Suprapubic skin (tissue), 4 donors: ENCODE measurements at regions not wholly inside any gene's neighbourhood (a gene's known extent, or its start where the extent isn't known, plus 50 kb on each side); places are given as distances from the start of the nearest gene placed in this dataset.

Experiments
- DNase-seq, 2 donors: peaks; one replicate each; pipeline ENCODE4 v3.0.0-alpha.2; 2019; ENCODE audit warnings: low spot score in 2 of 2
- H3K27ac ChIP-seq: fragments of 200-600 bp; sonication (generic); one replicate; pipeline ENCODE4 v1.5.1; 2019
- H3K27me3 ChIP-seq: fragments of 200-600 bp; sonication (generic); one replicate; pipeline ENCODE4 v1.5.1; 2019
- H3K36me3 ChIP-seq: fragments of 200-600 bp; sonication (generic); one replicate; pipeline ENCODE4 v1.5.1; 2019
- H3K4me1 ChIP-seq: fragments of 200-600 bp; sonication (generic); one replicate; pipeline ENCODE4 v1.5.1; 2019
- H3K4me3 ChIP-seq: fragments of 200-600 bp; sonication (generic); one replicate; pipeline ENCODE4 v1.5.1; 2019; ENCODE audit warnings: mild to moderate bottlenecking
- H3K9me3 ChIP-seq: fragments of 200-600 bp; sonication (generic); one replicate; pipeline ENCODE4 v1.5.1; 2019
- CTCF ChIP-seq, 2 donors: fragments of 200-600 bp in 1 of 2; fragments of 450-650 bp in 1 of 2; sonication (generic) in 1 of 2; IDR thresholded peaks; one replicate each; pipeline ENCODE4 v1.5.1; 2016 to 2019; ENCODE audit warnings: antibody characterized with exemption in 2 of 2, mild to moderate bottlenecking in 1 of 2, moderate library complexity in 1 of 2
- EP300 ChIP-seq: sonication (generic); formaldehyde crosslinking; IDR thresholded peaks from one replicate; pipeline ENCODE4 v1.6.1; 2017; ENCODE audit warnings: antibody characterized with exemption
- POLR2A ChIP-seq, 2 donors: fragments of 450-650 bp; IDR thresholded peaks; one replicate each; pipeline ENCODE4 v1.6.1; 2017; ENCODE audit warnings: antibody characterized with exemption in 2 of 2, mild to moderate bottlenecking in 2 of 2, moderate library complexity in 2 of 2
- POLR2AphosphoS5 ChIP-seq, 3 donors: sonication (generic); formaldehyde crosslinking; IDR thresholded peaks; one replicate each; pipeline ENCODE4 v1.6.1; 2017; ENCODE audit warnings: antibody characterized with exemption in 3 of 3
- WGBS: methylation state at CpG from one replicate; pipeline ENCODE4 v1.1.5; 2018; 5-methylcytosine and 5-hydroxymethylcytosine counted together

DNA sequence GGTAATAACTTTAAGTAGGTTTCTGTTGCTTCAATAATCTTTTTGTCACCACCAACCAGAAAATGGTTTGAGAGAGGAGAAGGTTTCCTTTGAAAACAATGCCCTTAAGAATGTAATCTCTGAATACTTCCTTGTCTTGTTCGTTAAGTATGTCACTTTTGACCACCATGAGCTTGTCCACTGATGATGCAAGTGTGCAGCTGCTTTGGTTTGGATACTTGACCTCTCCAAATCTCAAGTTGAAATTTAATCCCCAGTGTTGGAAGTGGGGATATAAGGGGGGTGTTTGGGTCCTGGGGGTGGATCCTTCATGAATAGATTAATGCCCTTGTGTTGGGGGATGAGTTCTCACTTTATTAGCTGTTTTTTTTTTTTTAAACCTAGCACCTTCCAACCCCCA, 985.4 kb downstream of the EPHA7 start:
- Histone ChIP-seq H3K4me1 (no peaks in the 10 kb centered on the region), H3K36me3 (no peaks in the 10 kb centered on the region), H3K27ac (no peak overlapping the region), H3K27me3 (no peaks in the 10 kb centered on the region), H3K4me3 (no peak overlapping the region), H3K9me3 (no peaks in the 10 kb centered on the region)
- WGBS, result 77% methylated on average over 1 of the region's 1 CpG
- DNase-seq, result no peak
- TF ChIP-seq CTCF (IDR thresholded peaks at IDR 0.05) (no peak), EP300 (no peak), POLR2A (IDR thresholded peaks at IDR 0.05) (no peak), POLR2AphosphoS5 (IDR thresholded peaks at IDR 0.05) (no peak)

GRCh38 chr6:92431502-92431901, 987.9 kb downstream of the EPHA7 start:
- Histone ChIP-seq H3K4me3 (no peak overlapping the region), H3K36me3 (no peaks in the 10 kb centered on the region), H3K27me3 (no peaks in the 10 kb centered on the region), H3K9me3 (no peaks in the 10 kb centered on the region), H3K27ac (no peak overlapping the region), H3K4me1 (no peaks in the 10 kb centered on the region)
- DNase-seq, result no peak
- TF ChIP-seq EP300, result no peak
- no peak for TF ChIP-seq POLR2AphosphoS5 (IDR thresholded peaks at IDR 0.05)
- TF ChIP-seq POLR2A (IDR thresholded peaks at IDR 0.05), result no peak
- TF ChIP-seq CTCF (IDR thresholded peaks at IDR 0.05), result no peak

DNA sequence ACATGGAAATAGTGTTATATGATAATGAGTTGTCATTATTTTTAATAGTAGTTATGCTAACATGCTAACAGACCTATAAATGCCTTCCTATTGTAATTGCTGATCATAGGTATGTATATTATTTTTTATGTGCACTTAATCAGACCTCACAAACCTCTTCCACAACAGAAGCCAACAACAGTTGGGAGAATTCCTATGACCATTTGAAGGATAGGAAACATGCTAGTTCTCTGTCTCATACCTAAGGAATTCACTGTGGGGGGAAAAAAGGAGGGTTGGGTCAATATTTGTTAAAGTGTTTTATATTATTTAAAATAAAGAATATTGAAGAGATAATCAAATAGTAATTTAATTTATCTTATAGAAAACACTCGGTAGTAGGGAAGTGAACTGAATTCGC, 990.9 kb downstream of the EPHA7 start:
- H3K9me3 ChIP-seq, result no peaks in the 10 kb centered on the region
- H3K27ac ChIP-seq, result no peak overlapping the region
- H3K4me3 ChIP-seq, result no peak overlapping the region
- TF ChIP-seq POLR2AphosphoS5 (IDR thresholded peaks at IDR 0.05) (no peak), POLR2A (IDR thresholded peaks at IDR 0.05) (no peak), EP300 (no peak), CTCF (IDR thresholded peaks at IDR 0.05) (no peak)
- no peaks in the 10 kb centered on the region for H3K36me3 ChIP-seq
- no peak for DNase-seq
- H3K27me3 ChIP-seq, result no peaks in the 10 kb centered on the region
- no peaks in the 10 kb centered on the region for H3K4me1 ChIP-seq
- 90% methylated on average over 2 of the region's 2 CpGs for WGBS

GRCh38 chr6:92427453-92427852, 991.9 kb downstream of the EPHA7 start:
- Histone ChIP-seq H3K4me1 (no peaks in the 10 kb centered on the region), H3K4me3 (no peak overlapping the region), H3K27me3 (no peaks in the 10 kb centered on the region), H3K36me3 (no peaks in the 10 kb centered on the region), H3K9me3 (no peaks in the 10 kb centered on the region), H3K27ac (no peak overlapping the region)
- no peak for DNase-seq
- WGBS, result 73% methylated on average over 2 of the region's 2 CpGs
- TF ChIP-seq CTCF (IDR thresholded peaks at IDR 0.05) (no peak), POLR2AphosphoS5 (IDR thresholded peaks at IDR 0.05) (no peak), EP300 (no peak), POLR2A (IDR thresholded peaks at IDR 0.05) (no peak)

DNA sequence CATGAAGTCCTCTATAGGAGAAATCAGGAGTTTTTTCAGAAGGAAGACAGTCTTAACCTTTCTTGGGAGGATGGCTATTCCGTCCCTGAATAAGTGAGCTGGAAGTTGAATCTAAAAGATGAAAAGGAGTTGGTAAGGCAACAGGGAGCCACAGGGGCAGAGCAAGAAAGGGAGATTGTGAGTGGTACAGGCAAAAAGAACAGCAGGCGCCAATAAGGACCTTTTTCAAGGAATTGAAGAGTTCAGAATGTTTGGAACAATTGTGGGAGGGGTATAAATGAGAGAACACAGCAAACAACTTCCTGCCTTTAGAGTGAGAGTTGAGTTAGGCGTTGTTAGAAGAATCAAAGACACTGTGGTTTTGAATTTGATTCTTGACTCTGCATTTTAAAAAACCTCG, 1003.7 kb downstream of the EPHA7 start:
- Histone ChIP-seq H3K4me3 (no peak overlapping the region), H3K36me3 (no peaks in the 10 kb centered on the region), H3K9me3 (peaks cover 8% of the 10 kb centered on the region), H3K27me3 (no peaks in the 10 kb centered on the region), H3K4me1 (no peaks in the 10 kb centered on the region), H3K27ac (no peak overlapping the region)
- TF ChIP-seq POLR2A (IDR thresholded peaks at IDR 0.05), result no peak
- no peak for TF ChIP-seq POLR2AphosphoS5 (IDR thresholded peaks at IDR 0.05)
- no peak for TF ChIP-seq CTCF (IDR thresholded peaks at IDR 0.05)
- TF ChIP-seq EP300, result no peak
- no peak for DNase-seq
- 50% methylated on average over 4 of the region's 4 CpGs for WGBS
